ENCODE measurements at regions not wholly inside any gene's neighbourhood (a gene's known extent, or its start where the extent isn't known, plus 50 kb on each side); places are given as distances from the start of the nearest gene placed in this dataset.

DNA sequence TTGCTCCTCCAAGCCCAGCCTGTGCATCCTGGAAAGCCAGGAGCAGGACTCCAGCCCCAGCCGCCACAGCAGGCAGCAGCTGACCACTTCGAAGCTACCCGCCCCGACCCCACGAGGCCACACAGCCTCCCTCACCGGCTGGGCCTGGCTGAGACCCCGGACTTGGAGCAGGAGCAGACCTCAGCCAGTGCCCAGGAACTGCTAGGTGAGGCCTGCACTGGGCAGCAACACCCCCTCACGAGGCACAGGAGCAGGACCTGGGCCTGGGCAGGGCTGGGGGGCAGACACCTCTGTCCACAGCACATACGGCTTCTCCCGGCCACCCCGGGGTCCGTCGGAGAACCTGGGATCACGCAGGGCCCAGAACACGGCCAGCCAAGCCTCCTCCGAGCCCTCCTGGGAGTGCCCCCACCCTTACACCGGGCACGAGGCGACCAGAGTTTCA lies 137.4 kb upstream of the C14orf180 start:
- DNase-seq (ENCODE audit: low read depth) = no peak
- no peak overlapping the region for H3K4me3 ChIP-seq (ENCODE audit: control insufficient read depth, low read depth, low read length)
- TF ChIP-seq, protein P1, sequence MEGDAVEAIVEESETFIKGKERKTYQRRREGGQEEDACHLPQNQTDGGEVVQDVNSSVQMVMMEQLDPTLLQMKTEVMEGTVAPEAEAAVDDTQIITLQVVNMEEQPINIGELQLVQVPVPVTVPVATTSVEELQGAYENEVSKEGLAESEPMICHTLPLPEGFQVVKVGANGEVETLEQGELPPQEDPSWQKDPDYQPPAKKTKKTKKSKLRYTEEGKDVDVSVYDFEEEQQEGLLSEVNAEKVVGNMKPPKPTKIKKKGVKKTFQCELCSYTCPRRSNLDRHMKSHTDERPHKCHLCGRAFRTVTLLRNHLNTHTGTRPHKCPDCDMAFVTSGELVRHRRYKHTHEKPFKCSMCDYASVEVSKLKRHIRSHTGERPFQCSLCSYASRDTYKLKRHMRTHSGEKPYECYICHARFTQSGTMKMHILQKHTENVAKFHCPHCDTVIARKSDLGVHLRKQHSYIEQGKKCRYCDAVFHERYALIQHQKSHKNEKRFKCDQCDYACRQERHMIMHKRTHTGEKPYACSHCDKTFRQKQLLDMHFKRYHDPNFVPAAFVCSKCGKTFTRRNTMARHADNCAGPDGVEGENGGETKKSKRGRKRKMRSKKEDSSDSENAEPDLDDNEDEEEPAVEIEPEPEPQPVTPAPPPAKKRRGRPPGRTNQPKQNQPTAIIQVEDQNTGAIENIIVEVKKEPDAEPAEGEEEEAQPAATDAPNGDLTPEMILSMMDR (conservative IDR thresholded peaks at IDR 0.05; ENCODE audit: control insufficient read depth, insufficient read depth, low read depth, low read length) = no peak

DNA sequence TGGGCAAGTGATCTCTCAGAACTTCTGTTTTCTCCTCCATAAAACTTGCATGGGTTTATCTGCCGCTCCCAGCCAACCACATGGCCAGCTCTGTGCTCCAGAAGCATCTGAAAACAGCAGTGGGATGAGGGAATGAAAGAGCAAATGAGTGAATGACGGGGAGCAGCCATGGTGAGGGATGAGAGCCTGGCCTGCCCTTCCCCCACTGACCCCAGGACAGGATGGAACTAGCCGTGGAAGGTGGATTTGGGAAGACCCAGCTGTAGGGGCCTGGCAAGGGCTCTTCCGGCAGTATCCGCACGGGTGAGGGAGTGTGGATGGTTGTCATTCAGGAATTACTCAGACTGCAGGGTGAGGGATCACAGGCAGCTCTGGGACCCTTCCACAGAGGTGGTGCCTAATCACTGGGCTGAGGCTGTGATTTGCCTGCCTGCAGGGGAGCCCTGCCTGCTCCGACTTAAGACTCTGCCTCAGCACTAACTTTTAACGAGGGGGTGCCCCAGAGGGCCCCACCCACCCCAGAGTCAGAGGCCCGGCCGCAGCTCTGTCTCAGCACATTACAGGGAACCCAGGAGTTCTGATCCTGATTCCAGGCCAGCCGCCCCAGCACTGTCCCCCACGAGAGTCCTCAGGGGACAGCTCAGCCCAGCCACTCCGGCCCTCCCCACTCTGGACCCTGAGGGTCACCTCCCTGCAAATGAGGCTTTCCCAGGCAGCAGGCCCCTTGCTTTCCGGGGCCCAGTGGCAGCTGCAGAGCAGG lies 136.8 kb upstream of the C14orf180 start:
- DNase-seq (ENCODE audit: low read depth) = no peak
- H3K4me3 ChIP-seq (ENCODE audit: control insufficient read depth, low read depth, low read length) = no peak overlapping the region
- TF ChIP-seq, protein P1 (conservative IDR thresholded peaks at IDR 0.05; ENCODE audit: control insufficient read depth, insufficient read depth, low read depth, low read length) = no peak

DNA sequence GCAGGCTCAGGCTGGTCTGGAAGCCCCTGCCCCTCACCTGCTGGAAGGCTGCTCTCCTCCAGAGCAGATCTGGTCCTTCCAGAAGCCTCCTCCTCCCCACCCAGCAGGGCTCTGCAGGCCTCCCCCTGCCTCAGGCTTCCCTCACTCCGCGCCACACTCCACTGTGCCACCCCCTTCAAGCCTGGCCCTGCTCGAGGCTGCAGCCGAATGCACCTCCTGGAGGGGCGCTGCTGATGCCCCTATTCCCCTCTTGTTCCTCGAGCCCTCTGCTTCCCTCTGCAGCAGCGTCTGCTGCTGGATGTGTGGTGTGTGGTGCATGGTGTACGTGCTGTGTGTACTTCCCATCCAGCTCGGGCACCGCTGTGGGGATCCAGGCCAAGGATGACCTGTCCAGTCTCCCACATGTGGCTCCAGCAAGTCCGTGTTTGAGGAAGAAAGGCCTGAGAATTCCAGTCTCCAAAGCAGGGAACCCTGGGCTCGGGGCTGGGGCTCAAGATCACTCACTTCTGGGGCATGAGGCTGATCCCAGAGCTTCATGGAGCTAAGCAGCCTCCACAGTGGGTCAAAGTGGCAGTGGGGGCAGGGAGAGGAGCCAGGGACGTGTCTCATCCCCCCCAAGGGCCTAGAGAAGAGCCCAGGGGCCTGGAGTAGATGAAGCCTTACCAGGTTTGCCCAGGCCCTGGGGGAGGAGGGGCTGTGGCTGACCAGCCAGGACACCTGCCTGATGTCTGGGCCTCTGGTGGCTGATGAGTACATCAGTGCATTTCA lies 136.0 kb upstream of the C14orf180 start:
- no peak overlapping the region for H3K4me3 ChIP-seq (ENCODE audit: control insufficient read depth, low read depth, low read length)
- TF ChIP-seq, protein P1 (conservative IDR thresholded peaks at IDR 0.05; ENCODE audit: control insufficient read depth, insufficient read depth, low read depth, low read length) = no peak
- DNase-seq (ENCODE audit: low read depth) = no peak

DNA sequence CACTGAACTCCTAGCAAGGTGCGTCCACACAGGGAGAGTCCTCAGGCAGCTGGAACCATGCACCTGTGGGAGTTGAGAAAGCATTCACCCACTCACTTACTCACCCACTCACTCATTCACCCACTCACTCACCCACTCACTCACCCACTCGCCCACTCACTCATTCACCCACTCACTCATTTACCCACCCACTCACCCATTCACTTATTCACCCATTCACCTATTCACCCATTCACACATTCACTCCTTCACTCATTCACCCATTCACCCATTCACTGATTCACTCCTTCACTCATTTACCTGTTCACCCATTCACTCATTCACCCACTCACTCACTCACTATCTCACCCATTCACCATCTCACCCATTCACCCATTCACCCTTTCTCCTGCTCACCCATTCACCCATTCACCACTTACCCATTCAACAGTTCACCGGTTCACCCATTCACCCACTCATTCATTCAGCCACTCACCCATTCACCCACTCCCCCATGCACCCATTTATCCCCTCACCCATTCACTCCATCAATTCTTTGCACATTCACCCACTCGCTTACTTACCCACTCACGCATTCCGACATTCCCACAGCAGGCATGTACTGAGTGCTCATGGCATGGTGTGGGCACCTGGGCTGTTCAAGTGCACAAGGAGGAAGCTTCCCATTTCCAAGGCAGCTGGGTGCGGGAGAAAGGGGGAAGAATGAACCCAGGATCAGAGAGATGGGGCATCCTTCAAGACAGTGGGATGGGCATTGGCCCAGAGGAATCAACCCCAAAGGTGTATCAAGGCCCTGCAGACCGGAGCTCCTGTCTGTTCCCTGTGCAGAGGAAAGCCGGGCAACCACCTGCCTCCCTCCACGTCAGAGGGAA lies 135.2 kb upstream of the C14orf180 start:
- DNase-seq (ENCODE audit: low read depth) = no peak
- H3K4me3 ChIP-seq (ENCODE audit: control insufficient read depth, low read depth, low read length) = no peak overlapping the region
- TF ChIP-seq, protein P1 (conservative IDR thresholded peaks at IDR 0.05; ENCODE audit: control insufficient read depth, insufficient read depth, low read depth, low read length) = no peak

DNA sequence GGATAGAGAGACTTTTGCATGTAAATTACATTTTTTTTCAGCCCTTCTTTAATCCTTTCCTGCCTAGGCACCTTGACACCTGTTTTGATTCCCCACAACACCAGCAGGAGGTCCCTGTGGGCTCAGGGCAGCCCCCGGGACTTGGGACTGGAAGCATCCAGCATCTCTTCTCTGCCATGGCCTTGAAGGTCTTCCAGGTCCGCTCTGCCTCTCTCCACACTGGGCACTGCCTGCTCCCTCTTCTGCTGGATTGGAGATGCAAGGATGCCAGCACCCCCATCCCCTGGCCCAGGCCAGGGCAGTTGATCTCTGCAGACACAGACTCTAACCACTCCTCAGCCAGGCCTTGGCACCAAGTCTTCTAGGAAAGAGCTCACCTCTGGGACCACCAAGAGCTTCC lies 134.5 kb upstream of the C14orf180 start:
- no peak for DNase-seq (ENCODE audit: low read depth)
- TF ChIP-seq, protein P1 (conservative IDR thresholded peaks at IDR 0.05; ENCODE audit: control insufficient read depth, insufficient read depth, low read depth, low read length) = no peak
- no peak overlapping the region for H3K4me3 ChIP-seq (ENCODE audit: control insufficient read depth, low read depth, low read length)

DNA sequence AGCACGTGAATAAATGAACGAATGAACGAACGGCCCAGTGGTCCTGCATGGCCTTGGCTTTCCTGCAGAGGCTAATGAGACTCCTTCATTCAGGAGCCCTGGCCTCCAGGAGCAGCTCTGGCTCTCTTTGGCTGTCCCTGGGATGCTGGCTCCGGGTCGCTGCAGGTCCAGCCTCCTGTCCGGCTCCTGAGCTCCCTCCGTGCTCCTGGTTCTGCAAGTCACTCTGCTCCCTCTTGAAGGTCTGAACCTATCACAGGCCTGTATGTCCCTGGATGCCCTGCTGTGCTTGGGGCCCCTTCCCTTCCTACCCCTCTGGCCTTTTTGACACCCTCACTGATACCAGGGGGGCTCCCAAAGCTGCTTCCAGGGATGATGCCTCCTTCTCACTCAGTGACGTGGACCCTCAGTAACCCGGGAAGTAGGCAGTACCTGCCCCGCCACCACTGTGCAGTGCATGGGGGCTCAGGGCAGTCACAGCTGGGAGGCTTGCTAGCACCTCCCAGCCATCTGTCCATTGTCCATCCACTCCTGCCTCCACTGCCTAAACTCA lies 133.7 kb upstream of the C14orf180 start:
- H3K4me3 ChIP-seq (ENCODE audit: control insufficient read depth, low read depth, low read length) = no peak overlapping the region
- TF ChIP-seq, protein P1 (conservative IDR thresholded peaks at IDR 0.05; ENCODE audit: control insufficient read depth, insufficient read depth, low read depth, low read length) = no peak
- no peak for DNase-seq (ENCODE audit: low read depth)
